SK-N-SH treated with all-trans-retinoic acid at 6 μM for 48 hours (cell line): ENCODE measurements at regions not wholly inside any gene's neighbourhood (a gene's known extent, or its start where the extent isn't known, plus 50 kb on each side); places are given as distances from the start of the nearest gene placed in this dataset.
"Not testable (repeated sequence)": the region's sequence is repeated elsewhere in the genome, so short reads cannot be mapped to it uniquely, and the experiment has no call there.

ENCODE experiments used
- ATAC-seq: fragments of 200-7000 bp; cut with Tn5 transposase; 3 replicates; pipeline ENCODE4 v1.9.1; 2020; ENCODE audit warnings: mild to moderate bottlenecking, moderate library complexity
- ARNTL ChIP-seq: fragments of 450-650 bp; formaldehyde crosslinking; IDR thresholded peaks from 2 replicates; pipeline ENCODE4 v1.5.0; 2020; ENCODE audit warnings: low read depth, mild to moderate bottlenecking, moderate library complexity, borderline replicate concordance
- BACH2 ChIP-seq: fragments of 250-450 bp; sonication (Bioruptor Pico); IDR thresholded peaks from 2 replicates; pipeline ENCODE4 v1.9.0; 2021; ENCODE audit warnings: mild to moderate bottlenecking, borderline replicate concordance
- CSDC2 ChIP-seq: fragments of 250-450 bp; sonication (Bioruptor Pico); IDR thresholded peaks from 2 replicates; pipeline ENCODE4 v1.5.0; 2020; ENCODE audit warnings: mild to moderate bottlenecking, moderate library complexity
- ESRRG ChIP-seq: fragments of 250-450 bp; sonication (Bioruptor Pico); IDR thresholded peaks from 2 replicates; pipeline ENCODE4 v1.6.1; 2021; ENCODE audit warnings: mild to moderate bottlenecking
- GLIS3 ChIP-seq: fragments of 250-450 bp; sonication (Bioruptor Pico); IDR thresholded peaks from 2 replicates; pipeline ENCODE4 v1.5.0; 2020; ENCODE audit warnings: mild to moderate bottlenecking, moderate library complexity
- ISL1 ChIP-seq: fragments of 250-450 bp; sonication (Bioruptor Pico); IDR thresholded peaks from 2 replicates; pipeline ENCODE4 v2.1.2; 2022; ENCODE audit warnings: mild to moderate bottlenecking, moderate library complexity
- OSR1 ChIP-seq: fragments of 250-450 bp; sonication (Bioruptor Pico); IDR thresholded peaks from 2 replicates; pipeline ENCODE4 v1.8.0; 2022; ENCODE audit warnings: moderate library complexity, mild to moderate bottlenecking, inconsistent platforms
- PPARA ChIP-seq: fragments of 250-450 bp; sonication (Bioruptor Pico); IDR thresholded peaks from 2 replicates; pipeline ENCODE4 v1.5.0; 2020; ENCODE audit warnings: mild to moderate bottlenecking, borderline replicate concordance
- RARB ChIP-seq: fragments of 250-450 bp; sonication (Bioruptor Pico); IDR thresholded peaks from 2 replicates; pipeline ENCODE4 v1.8.0; 2021; ENCODE audit warnings: mild to moderate bottlenecking, moderate library complexity
- SNAI2 ChIP-seq: fragments of 250-450 bp; sonication (Bioruptor Pico); IDR thresholded peaks from 2 replicates; pipeline ENCODE4 v1.5.0; 2020; ENCODE audit warnings: mild to moderate bottlenecking, moderate library complexity
- TCF4 ChIP-seq: fragments of 250-450 bp; sonication (Bioruptor Pico); IDR thresholded peaks from 2 replicates; pipeline ENCODE4 v1.8.0; 2021; ENCODE audit warnings: mild to moderate bottlenecking, moderate library complexity, borderline replicate concordance
- TOX ChIP-seq: fragments of 250-450 bp; sonication (Bioruptor Pico); IDR thresholded peaks from 2 replicates; pipeline ENCODE4 v1.8.0; 2021; ENCODE audit warnings: mild to moderate bottlenecking, moderate library complexity, borderline replicate concordance
- ZC3H10 ChIP-seq: fragments of 250-450 bp; sonication (Bioruptor Pico); IDR thresholded peaks from 2 replicates; pipeline ENCODE4 v1.5.1; 2021; ENCODE audit warnings: mild to moderate bottlenecking, moderate library complexity
- ZFP3 ChIP-seq: fragments of 250-450 bp; sonication (Bioruptor Pico); IDR thresholded peaks from 2 replicates; pipeline ENCODE4 v1.5.0; 2020; ENCODE audit warnings: mild to moderate bottlenecking, moderate library complexity
- ZFP30 ChIP-seq: fragments of 450-650 bp; formaldehyde crosslinking; IDR thresholded peaks from 2 replicates; pipeline ENCODE4 v1.5.0; 2022; ENCODE audit warnings: mild to moderate bottlenecking, moderate library complexity
- ZNF565 ChIP-seq: fragments of 450-650 bp; formaldehyde crosslinking; conservative IDR thresholded peaks from 2 replicates; pipeline ENCODE4 v1.5.0; 2020; ENCODE audit warnings: low read depth, mild to moderate bottlenecking, moderate library complexity
- ZNF70 ChIP-seq: fragments of 450-650 bp; formaldehyde crosslinking; IDR thresholded peaks from 2 replicates; pipeline ENCODE4 v1.5.0; 2020; ENCODE audit warnings: mild to moderate bottlenecking, moderate library complexity
- ZNF8 ChIP-seq: fragments of 450-650 bp; formaldehyde crosslinking; IDR thresholded peaks from 2 replicates; pipeline ENCODE4 v1.5.0; 2020; ENCODE audit warnings: mild to moderate bottlenecking, moderate library complexity
- TF ChIP-seq, protein P1 (sequence below): fragments of 250-450 bp; sonication (Bioruptor Pico); IDR thresholded peaks from 2 replicates; pipeline ENCODE4 v1.5.1; 2021; ENCODE audit warnings: mild to moderate bottlenecking, moderate library complexity
- TF ChIP-seq, protein P2 (sequence below): fragments of 250-450 bp; sonication (Bioruptor Pico); IDR thresholded peaks from 2 replicates; pipeline ENCODE4 v1.8.0; 2020; ENCODE audit warnings: mild to moderate bottlenecking, moderate library complexity, borderline replicate concordance
- TF ChIP-seq, protein P3 (sequence below): fragments of 250-450 bp; sonication (Bioruptor Pico); IDR thresholded peaks from 2 replicates; pipeline ENCODE4 v1.8.0; 2021; ENCODE audit warnings: low read depth, mild to moderate bottlenecking, moderate library complexity, borderline replicate concordance

DNA sequence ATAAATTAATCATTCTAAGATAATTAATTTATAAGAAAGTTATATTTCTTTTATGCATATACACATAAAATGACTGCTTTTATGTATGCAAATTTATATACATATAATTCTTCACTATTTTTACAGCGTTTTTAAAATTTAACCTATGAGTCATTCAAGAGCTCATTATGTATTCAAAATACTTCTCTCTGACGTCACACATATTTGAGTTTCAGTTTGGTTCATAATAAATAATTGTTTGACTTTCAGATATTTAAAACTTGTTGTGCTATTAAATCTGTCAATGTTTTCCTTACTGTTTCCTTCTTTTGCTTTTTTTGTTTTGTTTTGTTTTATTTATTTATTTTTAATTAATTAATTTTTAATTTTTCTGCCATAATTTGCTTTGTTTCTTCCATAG lies 467.5 kb upstream of the ADGRB3 start:
- ATAC-seq: no peak
- TF ChIP-seq ESRRG (CRISPR knock-in tag) (no peak), GLIS3 (CRISPR knock-in tag) (no peak), RARB (CRISPR knock-in tag) (no peak), TCF4 (no peak), OSR1 (CRISPR knock-in tag) (no peak), CSDC2 (CRISPR knock-in tag) (no peak), SNAI2 (CRISPR knock-in tag) (no peak), ZFP3 (CRISPR knock-in tag) (no peak), ZC3H10 (no peak), TOX (CRISPR knock-in tag) (no peak), ARNTL (no peak), PPARA (no peak), ZNF70 (CRISPR knock-in tag) (no peak)
- TF ChIP-seq, protein P1, sequence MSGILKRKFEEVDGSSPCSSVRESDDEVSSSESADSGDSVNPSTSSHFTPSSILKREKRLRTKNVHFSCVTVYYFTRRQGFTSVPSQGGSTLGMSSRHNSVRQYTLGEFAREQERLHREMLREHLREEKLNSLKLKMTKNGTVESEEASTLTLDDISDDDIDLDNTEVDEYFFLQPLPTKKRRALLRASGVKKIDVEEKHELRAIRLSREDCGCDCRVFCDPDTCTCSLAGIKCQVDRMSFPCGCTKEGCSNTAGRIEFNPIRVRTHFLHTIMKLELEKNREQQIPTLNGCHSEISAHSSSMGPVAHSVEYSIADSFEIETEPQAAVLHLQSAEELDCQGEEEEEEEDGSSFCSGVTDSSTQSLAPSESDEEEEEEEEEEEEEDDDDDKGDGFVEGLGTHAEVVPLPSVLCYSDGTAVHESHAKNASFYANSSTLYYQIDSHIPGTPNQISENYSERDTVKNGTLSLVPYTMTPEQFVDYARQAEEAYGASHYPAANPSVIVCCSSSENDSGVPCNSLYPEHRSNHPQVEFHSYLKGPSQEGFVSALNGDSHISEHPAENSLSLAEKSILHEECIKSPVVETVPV (CRISPR knock-in tag): no peak

DNA sequence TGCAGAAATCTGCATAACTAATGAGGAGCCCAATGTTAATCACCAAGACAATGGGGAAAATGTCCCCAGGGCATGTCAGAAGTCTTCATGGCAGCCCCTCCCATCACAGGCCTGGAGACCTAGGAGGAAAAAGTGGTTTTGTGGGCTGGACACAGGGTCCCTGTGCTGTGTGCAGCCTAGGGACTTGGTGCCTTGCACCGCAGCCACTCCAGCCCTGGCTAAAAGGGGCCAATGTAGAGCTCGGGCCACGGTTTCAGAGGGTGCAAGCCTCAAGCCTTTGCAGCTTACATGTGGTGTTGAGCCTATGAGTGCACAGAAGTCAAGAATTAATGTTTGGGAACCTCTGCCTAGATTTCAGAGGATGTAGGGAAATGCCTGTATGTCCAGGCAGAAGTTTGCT lies 474.3 kb upstream of the ADGRB3 start:
- not testable (repeated sequence) for ATAC-seq

DNA sequence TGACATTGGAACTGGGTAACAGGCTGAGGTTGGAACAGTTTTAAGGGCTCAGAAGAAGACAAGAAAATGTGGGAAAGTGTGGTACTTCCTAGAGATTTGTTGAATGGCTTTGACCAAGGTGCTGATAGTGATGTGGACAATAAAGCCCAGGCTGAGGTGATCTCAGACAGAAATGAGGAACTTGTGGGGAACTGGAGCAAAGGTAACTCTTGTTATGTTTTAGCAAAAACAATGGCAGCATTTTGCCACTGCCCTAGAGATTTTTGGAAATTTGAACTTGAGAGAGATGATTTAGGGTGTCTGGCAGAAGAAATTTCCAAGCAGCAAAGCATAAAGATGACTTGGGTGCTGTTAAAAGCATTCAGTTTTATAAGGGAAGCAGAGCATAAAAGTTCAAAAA lies 474.7 kb upstream of the ADGRB3 start:
- TF ChIP-seq CSDC2 (CRISPR knock-in tag): no peak
- TF ChIP-seq, protein P1 (CRISPR knock-in tag): no peak
- TF ChIP-seq ZFP3 (CRISPR knock-in tag): no peak
- no peak for TF ChIP-seq ARNTL
- no peak for TF ChIP-seq OSR1 (CRISPR knock-in tag)
- no peak for TF ChIP-seq RARB (CRISPR knock-in tag)
- no peak for TF ChIP-seq ZNF565
- no peak for TF ChIP-seq ZFP30 (CRISPR knock-in tag)
- TF ChIP-seq ZNF8 (CRISPR knock-in tag): no peak
- no peak for TF ChIP-seq BACH2 (CRISPR knock-in tag)
- no peak for TF ChIP-seq ZNF70 (CRISPR knock-in tag)
- TF ChIP-seq, protein P2, sequence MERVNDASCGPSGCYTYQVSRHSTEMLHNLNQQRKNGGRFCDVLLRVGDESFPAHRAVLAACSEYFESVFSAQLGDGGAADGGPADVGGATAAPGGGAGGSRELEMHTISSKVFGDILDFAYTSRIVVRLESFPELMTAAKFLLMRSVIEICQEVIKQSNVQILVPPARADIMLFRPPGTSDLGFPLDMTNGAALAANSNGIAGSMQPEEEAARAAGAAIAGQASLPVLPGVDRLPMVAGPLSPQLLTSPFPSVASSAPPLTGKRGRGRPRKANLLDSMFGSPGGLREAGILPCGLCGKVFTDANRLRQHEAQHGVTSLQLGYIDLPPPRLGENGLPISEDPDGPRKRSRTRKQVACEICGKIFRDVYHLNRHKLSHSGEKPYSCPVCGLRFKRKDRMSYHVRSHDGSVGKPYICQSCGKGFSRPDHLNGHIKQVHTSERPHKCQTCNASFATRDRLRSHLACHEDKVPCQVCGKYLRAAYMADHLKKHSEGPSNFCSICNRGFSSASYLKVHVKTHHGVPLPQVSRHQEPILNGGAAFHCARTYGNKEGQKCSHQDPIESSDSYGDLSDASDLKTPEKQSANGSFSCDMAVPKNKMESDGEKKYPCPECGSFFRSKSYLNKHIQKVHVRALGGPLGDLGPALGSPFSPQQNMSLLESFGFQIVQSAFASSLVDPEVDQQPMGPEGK (CRISPR knock-in tag): no peak
- TF ChIP-seq ISL1 (CRISPR knock-in tag): no peak
- TF ChIP-seq GLIS3 (CRISPR knock-in tag): no peak
- TF ChIP-seq, protein P3, sequence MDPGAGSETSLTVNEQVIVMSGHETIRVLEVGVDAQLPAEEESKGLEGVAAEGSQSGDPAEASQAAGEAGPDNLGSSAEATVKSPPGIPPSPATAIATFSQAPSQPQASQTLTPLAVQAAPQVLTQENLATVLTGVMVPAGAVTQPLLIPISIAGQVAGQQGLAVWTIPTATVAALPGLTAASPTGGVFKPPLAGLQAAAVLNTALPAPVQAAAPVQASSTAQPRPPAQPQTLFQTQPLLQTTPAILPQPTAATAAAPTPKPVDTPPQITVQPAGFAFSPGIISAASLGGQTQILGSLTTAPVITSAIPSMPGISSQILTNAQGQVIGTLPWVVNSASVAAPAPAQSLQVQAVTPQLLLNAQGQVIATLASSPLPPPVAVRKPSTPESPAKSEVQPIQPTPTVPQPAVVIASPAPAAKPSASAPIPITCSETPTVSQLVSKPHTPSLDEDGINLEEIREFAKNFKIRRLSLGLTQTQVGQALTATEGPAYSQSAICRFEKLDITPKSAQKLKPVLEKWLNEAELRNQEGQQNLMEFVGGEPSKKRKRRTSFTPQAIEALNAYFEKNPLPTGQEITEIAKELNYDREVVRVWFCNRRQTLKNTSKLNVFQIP (CRISPR knock-in tag): no peak
- TF ChIP-seq TCF4: no peak
- TF ChIP-seq PPARA: no peak
- no peak for TF ChIP-seq ZC3H10
- no peak for TF ChIP-seq TOX (CRISPR knock-in tag)
- TF ChIP-seq ESRRG (CRISPR knock-in tag): no peak
- TF ChIP-seq, all 23 proteins: peak for 0
- ATAC-seq: no peak

DNA sequence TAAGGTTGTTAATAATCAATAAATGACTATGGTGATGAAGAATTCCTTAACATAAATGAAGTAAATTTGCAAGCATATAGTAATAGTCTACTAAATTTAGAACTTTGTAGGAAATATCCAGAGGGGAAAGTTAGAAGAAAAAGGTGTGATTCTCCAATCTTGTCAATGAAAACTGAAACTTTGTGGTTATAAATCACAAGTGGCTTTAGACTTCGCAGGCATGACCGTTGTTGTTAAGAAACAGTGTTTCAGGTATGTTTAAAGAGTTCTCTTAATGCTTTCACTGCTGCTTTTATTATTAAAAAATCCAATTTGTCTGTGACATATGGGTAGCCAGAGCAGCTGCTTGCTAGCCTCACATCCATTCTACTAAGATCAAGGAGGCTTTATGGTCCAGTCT lies 475.6 kb upstream of the ADGRB3 start:
- ATAC-seq: no peak
- TF ChIP-seq TCF4 (no peak), PPARA (no peak), CSDC2 (CRISPR knock-in tag) (no peak), ISL1 (CRISPR knock-in tag) (no peak), ESRRG (CRISPR knock-in tag) (no peak), ZNF565 (no peak)
- TF ChIP-seq, protein P1 (CRISPR knock-in tag): no peak
